Caco-2 (cell line): ENCODE measurements at regions not wholly inside any gene's neighbourhood (a gene's known extent, or its start where the extent isn't known, plus 50 kb on each side); places are given as distances from the start of the nearest gene placed in this dataset.

Experiments
- BruUV-seq: library from RNA; stranded (reverse); fragments of 400-500 nt; replicated peaks from 2 replicates; lab custom pipeline; 2021; lab: Mats Ljungman, UMichigan
- CTCF ChIA-PET: fragments of 300-600 bp; sonication (Branson Sonifier 250); formaldehyde crosslinking; loops from one replicate; lab custom pipeline; 2022; ENCODE audit warnings: antibody characterized with exemption; lab: Charles Lee
- POLR2A ChIA-PET: fragments of 300-600 bp; sonication (Branson Sonifier 250); formaldehyde crosslinking; loops from one replicate; lab custom pipeline; 2022; ENCODE audit warnings: antibody characterized with exemption; lab: Charles Lee
- DNase-seq, 2 experiments: peaks; one replicate each; pipeline versions ENCODE4 v3.0.0 to v3.0.0-alpha.2; 2020 to 2022
- H3K27me3 ChIP-seq: replicated peaks from 2 replicates; pipeline ENCODE4 v1.6.0; 2011; ENCODE audit warnings: low read length; ENCODE audit not compliant: control insufficient read depth, insufficient read depth
- H3K36me3 ChIP-seq: 2 replicates; pipeline ENCODE4 v1.5.1; 2011; ENCODE audit warnings: low read length; ENCODE audit not compliant: control insufficient read depth, insufficient read depth
- H3K4me1 ChIP-seq: fragments of 250-450 bp; sonication (Bioruptor Pico); 2 replicates; pipeline ENCODE4 v1.5.1; 2020; ENCODE audit warnings: mild to moderate bottlenecking
- H3K4me3 ChIP-seq: 2 replicates; pipeline ENCODE4 v1.5.1; 2011; ENCODE audit warnings: low read depth, mild to moderate bottlenecking, control low read depth, low read length
- H3K9me3 ChIP-seq: fragments of 250-450 bp; sonication (Bioruptor Pico); 2 replicates; pipeline ENCODE4 v1.5.1; 2020; ENCODE audit warnings: mild to moderate bottlenecking, moderate library complexity
- H3K27ac Mint-ChIP-seq: one replicate; pipeline ENCODE4 v1.8.0; 2022; ENCODE audit warnings: mixed read lengths; ENCODE audit not compliant: unreplicated experiment
- H3K27me3 Mint-ChIP-seq: one replicate; pipeline ENCODE4 v1.8.0; 2022; ENCODE audit warnings: mixed read lengths; ENCODE audit not compliant: insufficient read depth, unreplicated experiment
- H3K36me3 Mint-ChIP-seq: one replicate; pipeline ENCODE4 v1.8.0; 2022; ENCODE audit warnings: mild to moderate bottlenecking, mixed read lengths; ENCODE audit not compliant: insufficient read depth, unreplicated experiment
- H3K4me1 Mint-ChIP-seq: one replicate; pipeline ENCODE4 v1.8.0; 2022; ENCODE audit warnings: low read depth, mixed read lengths; ENCODE audit not compliant: unreplicated experiment
- H3K4me3 Mint-ChIP-seq: one replicate; pipeline ENCODE4 v1.8.0; 2022; ENCODE audit warnings: mild to moderate bottlenecking, moderate library complexity, mixed read lengths; ENCODE audit not compliant: unreplicated experiment
- H3K9me3 Mint-ChIP-seq: one replicate; pipeline ENCODE4 v1.8.0; 2022; ENCODE audit warnings: mixed read lengths; ENCODE audit not compliant: unreplicated experiment
- CTCF ChIP-seq, 2 experiments: fragments of 200-600 bp in 1 of 2; IDR thresholded peaks; 1 replicate in 1 of 2; 2 replicates in 1 of 2; pipeline versions ENCODE4 v1.5.1 to v1.8.0; 2011 to 2022; ENCODE audit warnings: antibody characterized with exemption in 1 of 2, control low read depth in 1 of 2, inconsistent platforms in 1 of 2, low read depth in 1 of 2, low read length in 1 of 2, mild to moderate bottlenecking in 1 of 2, moderate library complexity in 1 of 2; ENCODE audit not compliant: insufficient read depth in 1 of 2, severe bottlenecking in 1 of 2, unreplicated experiment in 1 of 2
- intact Hi-C: fragments of 100-400 bp; cut with micrococcal nuclease; formaldehyde crosslinking; loops from one replicate; pipeline ENCODE4 v1.10.0; 2022; ENCODE audit not compliant: unreplicated experiment

DNA sequence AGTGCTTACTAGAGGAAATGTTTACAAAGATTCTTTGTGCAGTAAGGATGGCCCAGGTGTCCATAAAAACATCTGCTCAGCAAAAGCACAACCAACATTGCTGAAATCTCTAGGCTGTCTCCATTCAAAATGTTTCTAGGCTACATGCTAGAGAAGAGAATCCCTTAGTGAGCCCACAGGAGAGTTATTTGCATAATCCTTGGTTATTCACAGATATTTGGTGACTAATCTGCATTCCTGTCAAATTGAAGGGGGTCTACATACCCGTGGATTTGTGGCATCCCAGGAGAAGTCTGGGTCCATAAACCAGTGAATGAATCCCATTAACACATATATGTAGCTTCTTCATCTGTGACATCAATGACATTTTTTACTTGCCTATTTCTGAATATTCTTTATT, 261.3 kb upstream of the ESRRG start:
- Mint-ChIP-seq H3K36me3 (no peaks in the 10 kb centered on the region), H3K9me3 (no peaks in the 10 kb centered on the region), H3K27me3 (no peaks in the 10 kb centered on the region), H3K27ac (no peak overlapping the region), H3K4me1 (no peaks in the 10 kb centered on the region), H3K4me3 (no peak overlapping the region)
- H3K4me1 ChIP-seq, result no peaks in the 10 kb centered on the region
- intact Hi-C loops, result no loop called here
- CTCF ChIA-PET, result no interaction called here
- no peak for TF ChIP-seq CTCF (IDR thresholded peaks at IDR 0.05; ENCODE audit: insufficient read depth in 1 of 2, low read depth in 1 of 2, low read length in 1 of 2, severe bottlenecking in 1 of 2, unreplicated experiment in 1 of 2)
- H3K9me3 ChIP-seq, result no peaks in the 10 kb centered on the region
- no peak for DNase-seq
- no TSS peak for BruUV-seq
- H3K4me3 ChIP-seq, result no peak overlapping the region
- POLR2A ChIA-PET, result no interaction called here
- H3K27me3 ChIP-seq, result no peaks in the 10 kb centered on the region
- H3K36me3 ChIP-seq, result no peaks in the 10 kb centered on the region

- no peak for TF ChIP-seq CTCF (IDR thresholded peaks at IDR 0.05; ENCODE audit: insufficient read depth in 1 of 2, low read depth in 1 of 2, low read length in 1 of 2, severe bottlenecking in 1 of 2, unreplicated experiment in 1 of 2)
- Mint-ChIP-seq H3K27ac (no peak overlapping the region), H3K36me3 (no peaks in the 10 kb centered on the region), H3K9me3 (no peaks in the 10 kb centered on the region), H3K4me1 (no peaks in the 10 kb centered on the region), H3K4me3 (no peak overlapping the region), H3K27me3 (no peaks in the 10 kb centered on the region)
- Histone ChIP-seq H3K4me1 (no peaks in the 10 kb centered on the region), H3K36me3 (no peaks in the 10 kb centered on the region), H3K4me3 (no peak overlapping the region), H3K9me3 (no peaks in the 10 kb centered on the region), H3K27me3 (no peaks in the 10 kb centered on the region)
- ChIA-PET CTCF (no interaction called here), POLR2A (no interaction called here)
- BruUV-seq, result no TSS peak
- DNase-seq, result no peak
- intact Hi-C loops, result no loop called here
Observed at GRCh38 chr1:216983823-216984222, 260.6 kb upstream of the ESRRG start.

DNA sequence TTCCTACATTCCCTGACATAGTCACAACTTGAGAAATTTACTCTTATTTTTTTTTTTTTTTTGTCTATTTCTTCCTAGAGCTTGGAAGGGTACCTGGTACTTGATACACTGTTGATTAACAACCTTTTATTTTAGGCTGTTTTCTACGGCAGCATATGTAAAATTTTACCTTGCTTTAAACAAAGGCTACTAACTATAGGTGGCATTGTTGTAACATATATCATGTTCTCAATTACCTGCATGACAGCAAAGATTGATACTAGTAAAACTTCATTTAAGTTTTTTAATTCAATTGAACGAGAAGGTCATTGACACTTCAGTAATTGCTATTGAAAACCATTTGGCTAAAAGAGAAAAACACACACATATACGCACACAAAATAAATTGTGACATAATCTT, 238.3 kb upstream of the ESRRG start:
- no peaks in the 10 kb centered on the region for H3K9me3 ChIP-seq
- H3K4me3 Mint-ChIP-seq, result no peak overlapping the region

More for the DNA sequence above, 238.3 kb upstream of the ESRRG start:
- peaks cover 11% of the 10 kb centered on the region for H3K27me3 Mint-ChIP-seq
- 0 out of 2 replicates have a peak, but pooled peaks cover 5% of the 10 kb centered on the region for H3K4me1 ChIP-seq
- TF ChIP-seq CTCF (IDR thresholded peaks at IDR 0.05; ENCODE audit: insufficient read depth in 1 of 2, low read depth in 1 of 2, low read length in 1 of 2, severe bottlenecking in 1 of 2, unreplicated experiment in 1 of 2), result no peak
- DNase-seq, result no peak
- no peaks in the 10 kb centered on the region for H3K4me1 Mint-ChIP-seq
- H3K27me3 ChIP-seq, result no peaks in the 10 kb centered on the region; the same call in 1 of the 2 replicates
- no peaks in the 10 kb centered on the region for H3K36me3 ChIP-seq
- CTCF ChIA-PET, result no interaction called here
- no peak overlapping the region for H3K4me3 ChIP-seq
- no peaks in the 10 kb centered on the region for H3K9me3 Mint-ChIP-seq
- intact Hi-C loops, result loop anchor here (10.0 kb wide), 1 partner anchor 373 kb away; no protein-coding TSS in a partner anchor
- POLR2A ChIA-PET, result no interaction called here
- no peaks in the 10 kb centered on the region for H3K36me3 Mint-ChIP-seq
- H3K27ac Mint-ChIP-seq, result no peak overlapping the region
- no TSS peak for BruUV-seq
